Mesothelial cell of epicardium (in vitro differentiated cells): ENCODE measurements at regions not wholly inside any gene's neighbourhood (a gene's known extent, or its start where the extent isn't known, plus 50 kb on each side); places are given as distances from the start of the nearest gene placed in this dataset.
"Not testable (repeated sequence)": the region's sequence is repeated elsewhere in the genome, so short reads cannot be mapped to it uniquely, and the experiment has no call there.

ENCODE experiments used
- DNase-seq, 2 experiments: peaks; one replicate each; pipeline ENCODE4 v3.0.0; 2021; ENCODE audit warnings: low spot score in 2 of 2; ENCODE audit not compliant: unreplicated experiment in 2 of 2
- H3K27ac Mint-ChIP-seq: 2 replicates; pipeline ENCODE4 v1.8.0; 2021; ENCODE audit warnings: mixed read lengths
- H3K27me3 Mint-ChIP-seq: 2 replicates; pipeline ENCODE4 v1.8.0; 2021; ENCODE audit warnings: low read depth, mixed read lengths
- H3K36me3 Mint-ChIP-seq: 2 replicates; pipeline ENCODE4 v1.8.0; 2021; ENCODE audit warnings: mixed read lengths
- H3K4me1 Mint-ChIP-seq: 2 replicates; pipeline ENCODE4 v1.8.0; 2021; ENCODE audit warnings: mixed read lengths
- H3K4me3 Mint-ChIP-seq: 2 replicates; pipeline ENCODE4 v1.8.0; 2021; ENCODE audit warnings: mild to moderate bottlenecking, moderate library complexity, mixed read lengths
- H3K9me3 Mint-ChIP-seq: 2 replicates; pipeline ENCODE4 v1.8.0; 2021; ENCODE audit warnings: mixed read lengths
- TF ChIP-seq, protein P1 (sequence below): fragments of 200-600 bp; sonication (generic); IDR thresholded peaks from one replicate; pipeline ENCODE4 v1.5.0; 2021; ENCODE audit warnings: antibody characterized with exemption; ENCODE audit not compliant: unreplicated experiment

DNA sequence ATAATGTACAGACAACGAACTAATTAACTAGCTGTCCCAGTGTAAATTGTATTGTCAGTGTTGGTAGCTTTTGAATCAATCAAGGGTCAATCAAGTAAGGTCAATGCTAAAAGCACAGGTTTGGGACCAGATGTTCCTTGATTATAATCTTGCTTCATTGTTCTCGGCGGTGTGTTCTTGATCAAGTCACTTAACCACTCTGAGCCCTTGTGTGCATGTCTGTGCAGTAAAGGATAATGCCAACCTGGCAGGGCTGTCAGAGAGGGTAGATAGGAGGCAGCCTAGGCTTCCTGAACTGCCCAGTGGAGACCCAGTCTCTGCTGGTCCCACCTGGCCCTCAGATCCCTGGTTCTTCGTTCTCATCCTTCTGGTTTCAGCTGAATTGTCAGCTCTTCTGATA is 221.0 kb downstream of the EMX2 start:
- H3K4me1 Mint-ChIP-seq = peaks cover 2% of the 10 kb centered on the region
- H3K27me3 Mint-ChIP-seq = peaks cover 68% of the 10 kb centered on the region
- H3K36me3 Mint-ChIP-seq = no peaks in the 10 kb centered on the region
- no peak overlapping the region for H3K4me3 Mint-ChIP-seq
- TF ChIP-seq, protein P1, sequence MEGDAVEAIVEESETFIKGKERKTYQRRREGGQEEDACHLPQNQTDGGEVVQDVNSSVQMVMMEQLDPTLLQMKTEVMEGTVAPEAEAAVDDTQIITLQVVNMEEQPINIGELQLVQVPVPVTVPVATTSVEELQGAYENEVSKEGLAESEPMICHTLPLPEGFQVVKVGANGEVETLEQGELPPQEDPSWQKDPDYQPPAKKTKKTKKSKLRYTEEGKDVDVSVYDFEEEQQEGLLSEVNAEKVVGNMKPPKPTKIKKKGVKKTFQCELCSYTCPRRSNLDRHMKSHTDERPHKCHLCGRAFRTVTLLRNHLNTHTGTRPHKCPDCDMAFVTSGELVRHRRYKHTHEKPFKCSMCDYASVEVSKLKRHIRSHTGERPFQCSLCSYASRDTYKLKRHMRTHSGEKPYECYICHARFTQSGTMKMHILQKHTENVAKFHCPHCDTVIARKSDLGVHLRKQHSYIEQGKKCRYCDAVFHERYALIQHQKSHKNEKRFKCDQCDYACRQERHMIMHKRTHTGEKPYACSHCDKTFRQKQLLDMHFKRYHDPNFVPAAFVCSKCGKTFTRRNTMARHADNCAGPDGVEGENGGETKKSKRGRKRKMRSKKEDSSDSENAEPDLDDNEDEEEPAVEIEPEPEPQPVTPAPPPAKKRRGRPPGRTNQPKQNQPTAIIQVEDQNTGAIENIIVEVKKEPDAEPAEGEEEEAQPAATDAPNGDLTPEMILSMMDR = no peak
- no peak for DNase-seq
- no peak overlapping the region for H3K27ac Mint-ChIP-seq
- H3K9me3 Mint-ChIP-seq = peaks cover 6% of the 10 kb centered on the region

DNA sequence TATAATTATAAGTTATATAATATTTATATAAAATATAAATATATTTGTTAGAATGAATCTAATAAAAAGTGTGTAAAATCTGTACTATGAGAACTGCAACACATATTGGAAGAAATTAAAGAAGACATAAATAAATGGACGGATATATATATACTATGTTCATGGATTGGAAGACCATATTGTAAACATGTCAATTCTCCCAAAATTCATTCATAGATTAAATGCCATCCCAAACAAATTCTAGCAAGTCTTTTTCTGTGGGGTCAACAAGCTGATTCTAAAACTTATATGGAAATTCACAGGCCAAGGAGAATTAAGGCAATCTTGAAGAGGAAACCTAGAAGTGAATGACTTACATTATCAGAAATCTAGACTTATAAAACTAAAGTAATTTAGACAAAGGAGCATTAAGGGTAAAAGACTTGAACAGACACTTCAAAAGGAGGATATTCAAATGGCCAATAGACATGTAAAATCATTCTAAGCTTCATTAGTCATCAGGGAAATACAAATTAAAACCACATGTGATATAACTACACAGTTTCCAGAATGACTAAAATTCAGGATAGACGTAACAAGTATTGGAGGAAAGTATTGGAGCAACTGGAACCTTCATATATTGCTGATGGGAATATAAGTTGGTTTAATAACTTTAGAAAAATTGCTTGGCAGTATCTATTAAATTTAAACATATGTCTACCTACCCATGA is 225.9 kb downstream of the EMX2 start:
- H3K27ac Mint-ChIP-seq = no peak overlapping the region
- peaks cover 5% of the 10 kb centered on the region for H3K9me3 Mint-ChIP-seq
- H3K36me3 Mint-ChIP-seq = no peaks in the 10 kb centered on the region
- H3K4me1 Mint-ChIP-seq = peaks cover 2% of the 10 kb centered on the region
- no peak for DNase-seq
- peaks cover 47% of the 10 kb centered on the region for H3K27me3 Mint-ChIP-seq
- TF ChIP-seq, protein P1 = no peak
- no peak overlapping the region for H3K4me3 Mint-ChIP-seq

DNA sequence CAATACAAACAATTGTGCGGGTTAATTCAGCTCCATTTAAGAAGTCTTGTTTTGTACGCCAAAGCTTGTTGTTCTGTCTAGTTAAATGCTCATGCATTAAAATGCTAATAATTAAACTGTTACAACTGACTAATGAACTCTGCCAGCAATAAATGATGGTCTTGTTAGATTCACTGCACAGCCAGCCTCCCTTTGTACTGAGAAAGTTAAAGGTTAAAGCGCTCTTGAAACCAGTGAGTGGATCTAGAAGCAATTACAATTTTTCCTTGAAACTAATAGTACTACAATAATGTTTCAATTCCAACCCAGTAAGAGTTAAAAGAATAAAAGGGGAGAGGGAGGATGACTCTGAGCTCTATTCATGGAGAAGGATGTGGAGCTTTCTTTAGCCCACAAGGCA is 233.0 kb downstream of the EMX2 start:
- Mint-ChIP-seq H3K27ac (no peak overlapping the region), H3K4me1 (no peaks in the 10 kb centered on the region), H3K27me3 (peaks cover 40% of the 10 kb centered on the region), H3K4me3 (no peak overlapping the region), H3K9me3 (peaks cover 6% of the 10 kb centered on the region), H3K36me3 (no peaks in the 10 kb centered on the region)
- TF ChIP-seq, protein P1 = no peak
- DNase-seq = no peak

DNA sequence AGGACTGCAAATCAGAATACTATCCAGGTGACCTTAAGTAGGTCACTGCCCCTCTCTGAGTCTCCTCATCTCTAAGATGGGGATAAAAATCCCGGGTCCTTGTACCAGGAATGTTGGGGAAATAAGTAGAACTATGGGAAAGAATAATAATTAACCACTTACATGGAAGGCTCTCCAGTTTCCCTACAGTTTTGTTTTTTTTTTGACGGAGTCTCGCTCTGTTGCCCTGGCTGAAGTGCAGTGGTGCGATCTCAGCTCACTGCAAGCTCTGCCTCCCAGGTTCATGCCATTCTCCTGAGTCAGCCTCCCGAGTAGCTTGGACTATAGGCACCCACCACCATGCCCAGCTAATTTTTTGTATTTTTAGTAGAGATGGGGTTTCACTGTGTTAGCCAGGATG is 234.7 kb downstream of the EMX2 start:
- not testable (repeated sequence) for H3K27ac Mint-ChIP-seq, DNase-seq, H3K9me3 Mint-ChIP-seq, H3K4me1 Mint-ChIP-seq, H3K36me3 Mint-ChIP-seq, H3K4me3 Mint-ChIP-seq
- peaks cover 35% of the 10 kb centered on the region for H3K27me3 Mint-ChIP-seq

DNA sequence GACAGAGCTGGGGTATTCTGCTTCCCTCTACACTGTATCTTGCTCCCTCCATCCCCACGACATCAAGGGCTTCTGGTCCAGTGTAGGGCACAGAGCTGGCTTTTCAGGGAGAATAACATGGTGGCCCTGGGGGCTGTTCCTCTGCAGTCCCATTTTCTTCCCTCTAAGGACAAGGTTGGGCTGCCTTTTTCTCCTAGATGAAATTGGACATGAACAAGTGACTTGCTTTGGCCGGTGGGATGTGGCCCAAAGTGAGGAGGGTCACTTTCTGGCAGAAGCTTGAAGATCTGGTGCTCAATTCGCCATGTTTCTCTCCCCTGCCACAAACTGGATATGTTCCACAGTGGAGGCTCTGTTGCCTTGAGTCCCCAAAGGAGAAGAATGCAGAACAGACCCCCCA is 235.7 kb downstream of the EMX2 start:
- H3K36me3 Mint-ChIP-seq = no peaks in the 10 kb centered on the region
- H3K27me3 Mint-ChIP-seq = peaks cover 34% of the 10 kb centered on the region
- peaks cover 6% of the 10 kb centered on the region for H3K4me1 Mint-ChIP-seq
- H3K9me3 Mint-ChIP-seq = peaks cover 6% of the 10 kb centered on the region
- no peak for DNase-seq
- no peak overlapping the region for H3K27ac Mint-ChIP-seq
- no peak overlapping the region for H3K4me3 Mint-ChIP-seq
- TF ChIP-seq, protein P1 = no peak

DNA sequence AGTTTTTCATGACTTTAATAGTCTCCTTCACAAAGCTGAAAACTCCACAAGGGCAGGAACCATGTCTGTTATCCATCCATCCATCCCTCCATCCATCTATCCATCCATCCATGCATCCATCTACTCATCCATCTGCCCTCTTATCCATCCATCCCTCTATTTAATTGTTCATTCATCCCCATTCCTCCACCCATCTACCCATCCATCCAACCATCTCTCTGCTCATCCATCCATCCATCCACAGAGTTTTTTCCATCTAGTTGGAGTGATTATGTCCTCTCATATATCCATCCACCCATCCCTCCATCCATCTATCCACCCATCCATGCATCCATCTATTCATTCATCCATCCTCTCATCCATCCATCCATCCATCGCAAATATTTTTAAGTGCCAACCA is 237.9 kb downstream of the EMX2 start:
- H3K27me3 Mint-ChIP-seq = peaks cover 31% of the 10 kb centered on the region
- no peak overlapping the region for H3K4me3 Mint-ChIP-seq
- H3K9me3 Mint-ChIP-seq = no peaks in the 10 kb centered on the region
- H3K36me3 Mint-ChIP-seq = no peaks in the 10 kb centered on the region
- TF ChIP-seq, protein P1 = no peak
- H3K27ac Mint-ChIP-seq = no peak overlapping the region
- DNase-seq = no peak
- H3K4me1 Mint-ChIP-seq = peaks cover 6% of the 10 kb centered on the region
